ENCODE measurements at regions not wholly inside any gene's neighbourhood (a gene's known extent, or its start where the extent isn't known, plus 50 kb on each side); places are given as distances from the start of the nearest gene placed in this dataset.
"Not testable (repeated sequence)": the region's sequence is repeated elsewhere in the genome, so short reads cannot be mapped to it uniquely, and the experiment has no call there.

DNA sequence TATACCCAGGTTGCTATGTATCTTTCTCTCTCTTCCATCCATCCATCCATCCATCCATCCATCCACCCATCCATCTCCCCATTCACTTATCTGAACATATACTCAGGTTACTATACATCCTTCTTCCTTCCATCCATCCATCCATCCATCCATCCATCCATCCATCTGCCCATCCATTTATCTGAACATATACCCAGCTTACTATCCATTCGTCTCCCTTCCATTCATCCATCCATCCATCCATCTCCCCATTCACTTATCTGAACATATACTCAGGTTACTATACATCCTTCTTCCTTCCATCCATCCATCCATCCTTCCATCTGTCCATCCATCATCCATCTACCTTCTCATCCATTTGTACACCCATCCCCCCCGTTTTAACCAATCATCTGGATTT is 75.9 kb upstream of the SFSWAP start:
- TF ChIP-seq, protein P1, sequence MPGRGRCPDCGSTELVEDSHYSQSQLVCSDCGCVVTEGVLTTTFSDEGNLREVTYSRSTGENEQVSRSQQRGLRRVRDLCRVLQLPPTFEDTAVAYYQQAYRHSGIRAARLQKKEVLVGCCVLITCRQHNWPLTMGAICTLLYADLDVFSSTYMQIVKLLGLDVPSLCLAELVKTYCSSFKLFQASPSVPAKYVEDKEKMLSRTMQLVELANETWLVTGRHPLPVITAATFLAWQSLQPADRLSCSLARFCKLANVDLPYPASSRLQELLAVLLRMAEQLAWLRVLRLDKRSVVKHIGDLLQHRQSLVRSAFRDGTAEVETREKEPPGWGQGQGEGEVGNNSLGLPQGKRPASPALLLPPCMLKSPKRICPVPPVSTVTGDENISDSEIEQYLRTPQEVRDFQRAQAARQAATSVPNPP (IDR thresholded peaks at IDR 0.05; ENCODE audit: borderline replicate concordance, insufficient read depth, insufficient read length): not testable (repeated sequence)
- not testable (repeated sequence) for TF ChIP-seq SP1 (CRISPR knock-in tag; IDR thresholded peaks at IDR 0.05); MXI1 (IDR thresholded peaks at IDR 0.05; ENCODE audit: low read depth, low read length); ZNF584 (CRISPR knock-in tag; IDR thresholded peaks at IDR 0.05; ENCODE audit: low read depth)
